ENCODE measurements at regions not wholly inside any gene's neighbourhood (a gene's known extent, or its start where the extent isn't known, plus 50 kb on each side); places are given as distances from the start of the nearest gene placed in this dataset.

GRCh38 chr3:166451997-166452396 is 614.8 kb upstream of the BCHE start:
- TF ChIP-seq CTCF (IDR thresholded peaks at IDR 0.05), result no peak
- TF ChIP-seq EP300 (IDR thresholded peaks at IDR 0.05), result no peak

All from esophagus muscularis mucosa (tissue), 3 donors.